ENCODE measurements at regions not wholly inside any gene's neighbourhood (a gene's known extent, or its start where the extent isn't known, plus 50 kb on each side); places are given as distances from the start of the nearest gene placed in this dataset.
"Not testable (repeated sequence)": the region's sequence is repeated elsewhere in the genome, so short reads cannot be mapped to it uniquely, and the experiment has no call there.

GRCh38 chr6:11384531-11385309, 152.3 kb upstream of the NEDD9 start:
- DNase-seq (ENCODE audit: low read depth) = no peak

GRCh38 chr6:11381801-11382513, 149.5 kb upstream of the NEDD9 start:
- peak; percentile 37 for DNase-seq (ENCODE audit: low read depth)

GRCh38 chr6:11380969-11381744, 148.7 kb upstream of the NEDD9 start:
- no peak for DNase-seq (ENCODE audit: low read depth)

GRCh38 chr6:11380549-11380948, 148.1 kb upstream of the NEDD9 start:
- DNase-seq (ENCODE audit: low read depth) = no peak

- no peak for DNase-seq (ENCODE audit: low read depth)
These were observed 147.3 kb upstream of the NEDD9 start for GRCh38 chr6:11379805-11380204.

- DNase-seq (ENCODE audit: low read depth) = no peak
These were observed 146.2 kb upstream of the NEDD9 start for GRCh38 chr6:11378639-11379038.

GRCh38 chr6:11374036-11375010, 141.9 kb upstream of the NEDD9 start:
- DNase-seq (ENCODE audit: low read depth) = no peak

GRCh38 chr6:11373208-11373607, 140.7 kb upstream of the NEDD9 start:
- DNase-seq (ENCODE audit: low read depth) = no peak

- not testable (repeated sequence) for DNase-seq (ENCODE audit: low read depth)
These were observed 139.8 kb upstream of the NEDD9 start for GRCh38 chr6:11372186-11372790.

GRCh38 chr6:11370191-11371018, 137.9 kb upstream of the NEDD9 start:
- DNase-seq (ENCODE audit: low read depth) = no peak

GRCh38 chr6:11368760-11369159, 136.3 kb upstream of the NEDD9 start:
- no peak for DNase-seq (ENCODE audit: low read depth)

GRCh38 chr6:11368264-11368663, 135.8 kb upstream of the NEDD9 start:
- DNase-seq (ENCODE audit: low read depth) = no peak

- DNase-seq (ENCODE audit: low read depth) = no peak
These were observed 135.3 kb upstream of the NEDD9 start for GRCh38 chr6:11367638-11368199.

- no peak for DNase-seq (ENCODE audit: low read depth)
These were observed 134.6 kb upstream of the NEDD9 start for GRCh38 chr6:11366934-11367637.

- DNase-seq (ENCODE audit: low read depth) = no peak
These were observed 133.9 kb upstream of the NEDD9 start for GRCh38 chr6:11366183-11366933.

GRCh38 chr6:11364971-11365397, 132.5 kb upstream of the NEDD9 start:
- no peak for DNase-seq (ENCODE audit: low read depth)

- no peak for DNase-seq (ENCODE audit: low read depth)
These were observed 131.6 kb upstream of the NEDD9 start for GRCh38 chr6:11363881-11364576.

GRCh38 chr6:11362564-11362963, 130.1 kb upstream of the NEDD9 start:
- DNase-seq (ENCODE audit: low read depth) = no peak

All from activated T-helper 1 cell treated with Interleukin-2 at 50 U/mL for 16 hours (primary cell).